Stomach (tissue), 4 donors: ENCODE measurements at regions not wholly inside any gene's neighbourhood (a gene's known extent, or its start where the extent isn't known, plus 50 kb on each side); places are given as distances from the start of the nearest gene placed in this dataset.

Experiments
- EP300 ChIP-seq: sonication (generic); formaldehyde crosslinking; IDR thresholded peaks from one replicate; pipeline ENCODE4 v1.6.1; 2017; ENCODE audit warnings: antibody characterized with exemption
- POLR2A ChIP-seq, 4 donors: fragments of 450-650 bp; IDR thresholded peaks; one replicate each; pipeline ENCODE4 v1.6.1; 2016; ENCODE audit warnings: antibody characterized with exemption in 4 of 4, control low read depth in 2 of 4, mild to moderate bottlenecking in 1 of 4, moderate library complexity in 1 of 4
- POLR2AphosphoS5 ChIP-seq, 3 donors: sonication (generic); formaldehyde crosslinking; IDR thresholded peaks; one replicate each; pipeline ENCODE4 v1.6.1; 2016; ENCODE audit warnings: antibody characterized with exemption in 3 of 3
- TF ChIP-seq, protein P1 (sequence below), 7 experiments: fragments of 450-650 bp in 4 of 7; fragments of 200-600 bp in 3 of 7; sonication (generic) in 3 of 7; IDR thresholded peaks; one replicate each; pipeline ENCODE4 v1.5.1; 2016 to 2019; ENCODE audit warnings: antibody characterized with exemption in 7 of 7, control low read depth in 2 of 7, mild to moderate bottlenecking in 1 of 7

GRCh38 chr10:62707810-62708209 lies 96.7 kb upstream of the ADO start:
- TF ChIP-seq, protein P1, sequence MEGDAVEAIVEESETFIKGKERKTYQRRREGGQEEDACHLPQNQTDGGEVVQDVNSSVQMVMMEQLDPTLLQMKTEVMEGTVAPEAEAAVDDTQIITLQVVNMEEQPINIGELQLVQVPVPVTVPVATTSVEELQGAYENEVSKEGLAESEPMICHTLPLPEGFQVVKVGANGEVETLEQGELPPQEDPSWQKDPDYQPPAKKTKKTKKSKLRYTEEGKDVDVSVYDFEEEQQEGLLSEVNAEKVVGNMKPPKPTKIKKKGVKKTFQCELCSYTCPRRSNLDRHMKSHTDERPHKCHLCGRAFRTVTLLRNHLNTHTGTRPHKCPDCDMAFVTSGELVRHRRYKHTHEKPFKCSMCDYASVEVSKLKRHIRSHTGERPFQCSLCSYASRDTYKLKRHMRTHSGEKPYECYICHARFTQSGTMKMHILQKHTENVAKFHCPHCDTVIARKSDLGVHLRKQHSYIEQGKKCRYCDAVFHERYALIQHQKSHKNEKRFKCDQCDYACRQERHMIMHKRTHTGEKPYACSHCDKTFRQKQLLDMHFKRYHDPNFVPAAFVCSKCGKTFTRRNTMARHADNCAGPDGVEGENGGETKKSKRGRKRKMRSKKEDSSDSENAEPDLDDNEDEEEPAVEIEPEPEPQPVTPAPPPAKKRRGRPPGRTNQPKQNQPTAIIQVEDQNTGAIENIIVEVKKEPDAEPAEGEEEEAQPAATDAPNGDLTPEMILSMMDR (IDR thresholded peaks at IDR 0.05): no peak
- TF ChIP-seq POLR2A (IDR thresholded peaks at IDR 0.05) (no peak), POLR2AphosphoS5 (IDR thresholded peaks at IDR 0.05) (no peak), EP300 (no peak)
